Chondrocyte (in vitro differentiated cells): ENCODE measurements at regions not wholly inside any gene's neighbourhood (a gene's known extent, or its start where the extent isn't known, plus 50 kb on each side); places are given as distances from the start of the nearest gene placed in this dataset.

Experiments used
- DNase-seq: peaks from one replicate; pipeline ENCODE4 v3.0.0; 2021; ENCODE audit warnings: mixed read lengths, low spot score
- H3K27ac Mint-ChIP-seq: one replicate; pipeline ENCODE4 v1.8.0; 2021; ENCODE audit warnings: mild to moderate bottlenecking, moderate library complexity, mixed read lengths; ENCODE audit not compliant: unreplicated experiment
- H3K27me3 Mint-ChIP-seq: 2 replicates; pipeline ENCODE4 v1.8.0; 2021; ENCODE audit warnings: low read depth, mixed read lengths
- H3K36me3 Mint-ChIP-seq: 2 replicates; pipeline ENCODE4 v1.8.0; 2021; ENCODE audit warnings: low read depth, mixed read lengths
- H3K4me1 Mint-ChIP-seq: 2 replicates; pipeline ENCODE4 v1.8.0; 2021; ENCODE audit warnings: low read depth, mild to moderate bottlenecking, mixed read lengths
- H3K4me3 Mint-ChIP-seq: one replicate; pipeline ENCODE4 v1.8.0; 2021; ENCODE audit warnings: mild to moderate bottlenecking, moderate library complexity, mixed read lengths; ENCODE audit not compliant: unreplicated experiment
- H3K9me3 Mint-ChIP-seq: 2 replicates; pipeline ENCODE4 v1.8.0; 2021; ENCODE audit warnings: low read depth, mixed read lengths
- CTCF ChIP-seq: fragments of 200-600 bp; sonication (generic); IDR thresholded peaks from 2 replicates; pipeline ENCODE4 v1.5.0; 2021; ENCODE audit warnings: antibody characterized with exemption, mild to moderate bottlenecking, moderate library complexity

GRCh38 chr14:87334997-87335685, 657.8 kb downstream of the GALC start:
- no peaks in the 10 kb centered on the region for H3K36me3 Mint-ChIP-seq
- no peaks in the 10 kb centered on the region for H3K27me3 Mint-ChIP-seq
- peaks cover 6% of the 10 kb centered on the region for H3K9me3 Mint-ChIP-seq
- H3K4me3 Mint-ChIP-seq = no peak overlapping the region
- H3K4me1 Mint-ChIP-seq = peaks cover 4% of the 10 kb centered on the region
- peak; percentile 30 for TF ChIP-seq CTCF
- no peak overlapping the region for H3K27ac Mint-ChIP-seq
- no peak for DNase-seq

GRCh38 chr14:87331991-87332390, 661.0 kb downstream of the GALC start:
- Mint-ChIP-seq H3K27ac (no peak overlapping the region), H3K36me3 (no peaks in the 10 kb centered on the region), H3K9me3 (no peaks in the 10 kb centered on the region), H3K27me3 (no peaks in the 10 kb centered on the region), H3K4me3 (no peak overlapping the region), H3K4me1 (peaks cover 4% of the 10 kb centered on the region)
- DNase-seq = no peak
- no peak for TF ChIP-seq CTCF

- no peak for DNase-seq
- no peak for TF ChIP-seq CTCF
- Mint-ChIP-seq H3K36me3 (no peaks in the 10 kb centered on the region), H3K4me1 (no peaks in the 10 kb centered on the region), H3K27ac (no peak overlapping the region), H3K27me3 (no peaks in the 10 kb centered on the region), H3K9me3 (peaks cover 3% of the 10 kb centered on the region), H3K4me3 (no peak overlapping the region)
These were observed 667.2 kb downstream of the GALC start for GRCh38 chr14:87325741-87326140.

GRCh38 chr14:87323191-87323590, 669.8 kb downstream of the GALC start:
- H3K9me3 Mint-ChIP-seq = peaks cover 4% of the 10 kb centered on the region

GRCh38 chr14:87321548-87321947, 671.4 kb downstream of the GALC start:
- H3K9me3 Mint-ChIP-seq = peaks cover 6% of the 10 kb centered on the region
- no peaks in the 10 kb centered on the region for H3K4me1 Mint-ChIP-seq
- no peak for TF ChIP-seq CTCF
- H3K27me3 Mint-ChIP-seq = no peaks in the 10 kb centered on the region
- no peaks in the 10 kb centered on the region for H3K36me3 Mint-ChIP-seq
- DNase-seq = no peak
- H3K4me3 Mint-ChIP-seq = no peak overlapping the region
- no peak overlapping the region for H3K27ac Mint-ChIP-seq

More at GRCh38 chr14:87323191-87323590, 669.8 kb downstream of the GALC start:
- Mint-ChIP-seq H3K27ac (no peak overlapping the region), H3K4me1 (no peaks in the 10 kb centered on the region), H3K27me3 (no peaks in the 10 kb centered on the region), H3K36me3 (no peaks in the 10 kb centered on the region), H3K4me3 (no peak overlapping the region)
- no peak for TF ChIP-seq CTCF
- DNase-seq = no peak
